Endothelial cell (in vitro differentiated cells): ENCODE measurements at regions not wholly inside any gene's neighbourhood (a gene's known extent, or its start where the extent isn't known, plus 50 kb on each side); places are given as distances from the start of the nearest gene placed in this dataset.

Source experiments
- DNase-seq: peaks from one replicate; pipeline ENCODE4 v3.0.0; 2021; ENCODE audit warnings: low spot score
- H3K27ac Mint-ChIP-seq: one replicate; pipeline ENCODE4 v1.8.0; 2021; ENCODE audit warnings: mixed read lengths, inconsistent platforms; ENCODE audit not compliant: unreplicated experiment
- H3K27me3 Mint-ChIP-seq: one replicate; pipeline ENCODE4 v1.8.0; 2021; ENCODE audit warnings: mild to moderate bottlenecking, moderate library complexity, mixed read lengths, inconsistent platforms; ENCODE audit not compliant: unreplicated experiment
- H3K36me3 Mint-ChIP-seq: one replicate; pipeline ENCODE4 v1.8.0; 2021; ENCODE audit warnings: mild to moderate bottlenecking, low read depth, mixed read lengths, inconsistent platforms; ENCODE audit not compliant: unreplicated experiment
- H3K4me1 Mint-ChIP-seq: one replicate; pipeline ENCODE4 v1.8.0; 2021; ENCODE audit warnings: mild to moderate bottlenecking, mixed read lengths, inconsistent platforms; ENCODE audit not compliant: unreplicated experiment
- H3K4me3 Mint-ChIP-seq: one replicate; pipeline ENCODE4 v1.8.0; 2021; ENCODE audit warnings: mild to moderate bottlenecking, mixed read lengths, inconsistent platforms; ENCODE audit not compliant: unreplicated experiment
- H3K9me3 Mint-ChIP-seq: one replicate; pipeline ENCODE4 v1.8.0; 2021; ENCODE audit warnings: mixed read lengths, inconsistent platforms; ENCODE audit not compliant: unreplicated experiment
- CTCF ChIP-seq: fragments of 200-600 bp; sonication (generic); IDR thresholded peaks from one replicate; pipeline ENCODE4 v1.5.0; 2021; ENCODE audit warnings: antibody characterized with exemption; ENCODE audit not compliant: unreplicated experiment

GRCh38 chr11:134799386-134799785 lies 387.3 kb upstream of the B3GAT1 start:
- H3K27me3 Mint-ChIP-seq = no peaks in the 10 kb centered on the region
- H3K9me3 Mint-ChIP-seq = no peaks in the 10 kb centered on the region
- H3K4me3 Mint-ChIP-seq = no peak overlapping the region
- H3K36me3 Mint-ChIP-seq = no peaks in the 10 kb centered on the region
- H3K27ac Mint-ChIP-seq = no peak overlapping the region
- DNase-seq = no peak
- peaks cover 29% of the 10 kb centered on the region for H3K4me1 Mint-ChIP-seq
- no peak for TF ChIP-seq CTCF

DNA sequence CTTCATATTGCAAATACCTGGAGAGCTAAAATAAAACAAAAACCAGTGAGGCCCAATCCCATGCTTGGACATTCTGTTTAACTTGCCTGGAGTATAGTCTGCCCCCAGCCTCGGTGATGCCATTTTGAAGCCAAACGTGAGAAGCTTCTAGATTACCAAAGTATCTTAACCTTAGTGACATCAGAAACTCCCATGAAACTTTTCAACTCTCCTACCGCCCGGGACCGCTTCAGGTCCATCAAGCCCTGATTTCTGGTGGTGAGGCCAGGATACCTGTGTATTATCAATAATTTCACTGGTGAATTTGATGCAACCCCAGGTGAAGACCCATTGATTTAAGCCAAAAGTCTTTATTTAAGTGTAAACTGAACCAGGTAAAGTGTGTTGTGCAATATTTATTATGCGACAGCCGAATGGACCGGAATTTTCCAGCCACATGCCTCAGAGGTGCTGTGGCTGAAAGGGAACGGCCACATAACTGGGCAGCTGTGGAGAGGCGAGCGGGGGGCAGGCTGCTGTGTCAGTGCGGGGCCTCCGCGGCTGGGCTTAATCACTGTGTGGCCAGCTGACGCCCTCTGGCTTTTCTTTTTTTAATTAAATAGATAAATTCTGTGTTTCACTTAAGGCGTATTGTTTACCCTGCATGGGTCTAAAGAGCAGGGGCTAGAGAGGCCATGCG lies 385.5 kb upstream of the B3GAT1 start:
- no peaks in the 10 kb centered on the region for H3K9me3 Mint-ChIP-seq
- no peak overlapping the region for H3K27ac Mint-ChIP-seq
- no peak for TF ChIP-seq CTCF
- no peak overlapping the region for H3K4me3 Mint-ChIP-seq
- H3K36me3 Mint-ChIP-seq = no peaks in the 10 kb centered on the region
- no peaks in the 10 kb centered on the region for H3K27me3 Mint-ChIP-seq
- no peak for DNase-seq
- peaks cover 29% of the 10 kb centered on the region for H3K4me1 Mint-ChIP-seq

GRCh38 chr11:134795017-134795416 lies 383.0 kb upstream of the B3GAT1 start:
- Mint-ChIP-seq H3K4me1 (peaks cover 6% of the 10 kb centered on the region), H3K4me3 (no peak overlapping the region), H3K27me3 (peaks cover 1% of the 10 kb centered on the region), H3K36me3 (no peaks in the 10 kb centered on the region), H3K9me3 (no peaks in the 10 kb centered on the region), H3K27ac (no peak overlapping the region)
- no peak for DNase-seq
- TF ChIP-seq CTCF = no peak

DNA sequence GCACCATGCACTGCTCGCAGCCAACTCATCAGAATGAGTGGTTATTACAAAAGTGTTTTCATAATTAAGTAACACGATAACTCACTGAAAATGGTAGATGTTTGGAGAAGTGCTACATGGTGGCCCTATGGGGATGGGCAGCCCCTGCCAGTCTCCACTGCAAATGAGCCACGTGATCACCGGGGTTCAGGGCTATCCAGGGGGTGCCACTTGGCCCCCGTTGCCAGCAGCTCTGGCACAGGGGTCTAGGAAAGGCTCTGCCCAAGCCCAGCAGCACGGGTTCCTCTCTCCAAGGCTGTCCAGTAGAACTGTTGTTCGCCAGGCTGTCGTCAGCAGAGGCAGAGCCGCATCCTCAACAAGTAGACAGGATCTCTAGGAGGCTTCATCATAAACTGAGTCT lies 382.1 kb upstream of the B3GAT1 start:
- H3K27me3 Mint-ChIP-seq = peaks cover 1% of the 10 kb centered on the region

More for the DNA sequence above, 382.1 kb upstream of the B3GAT1 start:
- no peak overlapping the region for H3K4me3 Mint-ChIP-seq
- H3K36me3 Mint-ChIP-seq = no peaks in the 10 kb centered on the region
- no peak for TF ChIP-seq CTCF
- no peak overlapping the region for H3K27ac Mint-ChIP-seq
- DNase-seq = no peak
- peaks cover 3% of the 10 kb centered on the region for H3K4me1 Mint-ChIP-seq
- H3K9me3 Mint-ChIP-seq = no peaks in the 10 kb centered on the region
